GM19455 (cell line): ENCODE measurements at regions not wholly inside any gene's neighbourhood (a gene's known extent, or its start where the extent isn't known, plus 50 kb on each side); places are given as distances from the start of the nearest gene placed in this dataset.
"Not testable (repeated sequence)": the region's sequence is repeated elsewhere in the genome, so short reads cannot be mapped to it uniquely, and the experiment has no call there.

Source experiments
- ATAC-seq: cut with Tn5 transposase; IDR thresholded peaks from one replicate; pipeline ENCODE4 v1.9.1; 2021; ENCODE audit not compliant: unreplicated experiment

DNA sequence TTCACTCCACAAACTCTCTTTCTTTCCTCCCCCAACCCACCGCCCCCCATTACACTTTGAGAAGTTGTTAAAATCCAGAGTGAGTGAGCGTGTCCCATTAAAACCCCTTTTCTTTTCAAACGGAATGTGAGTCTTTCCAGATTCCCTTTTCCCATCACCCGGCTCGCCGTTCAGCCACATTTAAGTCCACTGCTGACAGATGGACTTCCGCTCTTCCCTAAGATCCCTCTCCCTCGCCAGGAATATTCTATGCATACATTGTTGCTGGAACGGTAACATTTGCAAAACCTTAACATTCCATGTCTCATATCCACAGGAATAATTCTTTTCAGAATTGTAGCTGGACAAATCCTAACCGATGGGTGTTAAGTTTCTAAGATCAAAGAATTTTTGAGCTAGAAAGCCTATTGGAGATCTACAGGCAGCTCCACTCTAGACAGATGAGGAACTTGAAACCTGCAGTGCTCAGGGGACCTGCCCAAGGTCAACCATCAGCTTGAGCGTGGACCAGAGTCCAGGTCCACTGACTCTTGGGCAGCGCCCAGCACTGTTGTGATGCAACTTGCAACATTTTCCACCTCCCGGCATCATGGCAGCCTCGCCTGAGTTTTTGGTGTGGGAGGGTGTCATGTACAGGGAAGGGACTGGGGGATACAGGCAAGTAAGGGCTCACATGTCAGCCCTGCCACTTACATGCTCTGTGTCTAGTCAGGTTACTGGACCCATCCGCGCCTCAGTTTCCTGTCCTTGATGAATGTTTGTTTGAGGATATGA, 500.1 kb downstream of the CCDC171 start:
- no peak for ATAC-seq

DNA sequence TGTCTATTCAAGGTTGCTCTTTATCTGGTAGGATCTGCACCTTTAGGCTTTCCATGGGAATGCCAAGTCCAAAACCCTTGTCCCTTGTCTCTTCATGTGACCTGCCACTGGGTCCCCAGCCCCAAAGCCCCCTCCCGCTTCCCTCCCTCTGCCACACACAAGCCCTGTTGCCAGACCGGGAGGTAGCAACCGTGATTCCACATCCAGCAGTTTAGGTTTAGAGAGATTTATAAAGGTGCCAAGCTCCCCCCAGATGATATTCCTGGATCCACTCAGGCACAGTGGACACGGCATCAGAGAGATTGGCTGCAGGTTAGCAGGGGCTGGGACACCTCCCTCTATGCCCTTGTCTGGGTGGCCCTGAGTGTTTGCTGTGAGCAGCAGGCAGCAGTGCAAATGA, 504.7 kb downstream of the CCDC171 start:
- no peak for ATAC-seq

GRCh38 chr9:16058131-16058549, 505.3 kb downstream of the CCDC171 start:
- no peak for ATAC-seq

DNA sequence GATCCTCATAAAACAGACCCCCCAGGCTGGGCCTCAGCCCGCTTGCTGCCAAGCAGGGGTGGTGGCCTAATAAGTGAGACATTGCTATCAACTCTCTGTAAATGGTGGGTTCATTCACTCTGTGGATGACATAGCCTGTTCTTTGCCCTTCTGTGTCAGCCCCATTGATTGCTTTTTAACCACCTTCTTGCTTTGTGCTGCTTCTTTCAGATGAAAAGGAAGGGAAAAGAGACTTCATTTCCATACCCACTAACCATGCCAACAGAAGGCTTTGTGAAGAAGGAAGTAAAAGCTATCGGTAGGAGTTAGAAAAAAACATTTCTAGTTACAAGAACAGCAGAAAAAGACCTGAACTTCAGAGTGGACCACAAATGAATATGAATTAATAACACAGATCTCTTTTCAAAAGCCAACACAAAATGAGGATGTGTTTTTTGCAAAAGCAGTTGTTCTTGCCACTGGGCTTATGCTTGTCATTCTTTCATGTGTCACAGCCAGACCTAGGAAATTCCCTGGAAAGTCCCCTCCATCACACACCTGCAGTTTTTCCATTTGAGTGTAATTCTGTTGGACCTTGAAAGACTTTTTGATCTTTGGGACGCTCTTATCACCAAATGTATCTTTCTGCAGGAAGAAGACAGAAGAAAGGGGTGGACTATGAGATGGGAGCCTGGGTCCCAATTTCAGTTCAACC, 507.7 kb downstream of the CCDC171 start:
- ATAC-seq: no peak

GRCh38 chr9:16062542-16063240, 509.8 kb downstream of the CCDC171 start:
- no peak for ATAC-seq

GRCh38 chr9:16063241-16063591, 510.4 kb downstream of the CCDC171 start:
- no peak for ATAC-seq

DNA sequence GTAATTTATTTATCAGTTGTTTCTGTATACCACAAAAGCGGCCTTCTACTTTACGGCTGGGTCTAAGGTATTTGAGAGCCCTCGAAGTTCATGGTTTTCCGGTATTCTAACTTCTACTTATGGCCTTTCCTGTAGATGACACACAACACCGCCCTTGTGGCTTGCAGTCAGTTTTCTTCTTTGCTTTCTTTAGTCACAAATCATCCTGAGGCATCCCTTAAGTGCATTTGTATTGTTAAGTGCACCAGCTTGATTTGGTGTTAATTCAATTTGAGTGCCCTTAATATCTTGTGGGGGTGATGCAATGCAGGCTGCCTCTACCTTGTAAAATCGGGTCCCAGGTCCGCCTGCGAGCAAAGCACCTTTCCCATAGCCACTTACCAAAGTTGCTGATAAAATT, 511.9 kb downstream of the CCDC171 start:
- no peak for ATAC-seq

DNA sequence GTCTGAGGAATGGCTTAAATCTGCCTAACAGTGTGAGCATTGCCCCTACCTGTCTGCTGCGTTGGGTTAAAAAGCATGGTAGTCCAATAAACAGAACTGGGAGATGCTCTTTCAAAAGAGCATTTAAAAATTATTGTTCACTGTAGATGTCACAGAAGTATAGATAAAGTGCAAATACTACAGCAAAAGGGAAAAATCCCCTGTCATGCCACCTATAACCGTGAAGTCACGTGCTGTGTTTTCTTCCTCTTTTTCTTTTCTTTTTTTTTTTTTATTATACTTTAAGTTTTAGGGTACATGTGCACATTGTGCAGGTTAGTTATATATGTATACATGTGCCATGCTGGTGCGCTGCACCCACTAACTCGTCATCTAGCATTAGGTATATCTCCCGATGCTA, 513.4 kb downstream of the CCDC171 start:
- ATAC-seq: not testable (repeated sequence)

GRCh38 chr9:16068476-16068875, 515.6 kb downstream of the CCDC171 start:
- ATAC-seq: no peak

- ATAC-seq: no peak
Measured at GRCh38 chr9:16069249-16069648, 516.4 kb downstream of the CCDC171 start.

DNA sequence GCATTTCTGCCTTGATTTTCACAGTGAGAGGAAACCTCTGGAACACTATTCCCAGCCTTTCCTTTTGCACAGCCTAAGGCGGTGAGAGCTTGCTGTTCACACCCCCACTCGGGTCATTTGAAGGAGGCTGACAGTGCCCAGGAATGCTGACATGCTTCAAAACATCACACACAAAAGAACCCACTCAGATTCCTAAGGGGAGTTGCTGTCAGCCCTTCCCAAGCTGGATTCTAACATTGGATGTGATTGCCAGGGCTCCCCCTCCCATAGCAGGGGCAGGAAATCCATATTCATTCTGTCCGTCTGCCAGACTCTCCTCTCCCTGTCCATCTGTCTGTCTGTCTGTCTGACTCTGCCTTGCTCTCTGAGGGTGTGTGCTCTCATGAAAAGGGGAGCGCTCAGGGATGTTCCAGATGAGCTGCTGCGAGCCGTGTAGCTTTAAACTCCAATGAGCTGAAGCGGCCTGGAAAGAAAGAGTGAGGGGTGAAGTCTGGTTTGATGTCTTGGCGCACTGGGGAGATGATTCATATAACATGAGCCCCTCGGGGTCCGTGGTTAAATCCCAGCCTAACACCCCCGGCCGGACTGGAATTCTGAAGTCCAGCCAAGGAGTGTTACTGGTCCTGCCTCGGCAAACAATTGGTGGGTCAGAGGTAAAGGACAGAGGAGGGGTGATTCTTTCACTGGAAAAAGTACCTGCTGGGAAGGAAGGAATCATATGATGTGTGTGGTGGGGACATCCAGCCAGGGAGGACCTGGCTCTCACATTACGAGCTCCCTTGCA, 517.0 kb downstream of the CCDC171 start:
- ATAC-seq: no peak

- ATAC-seq: no peak
Measured at GRCh38 chr9:16070455-16071145, 517.8 kb downstream of the CCDC171 start.

DNA sequence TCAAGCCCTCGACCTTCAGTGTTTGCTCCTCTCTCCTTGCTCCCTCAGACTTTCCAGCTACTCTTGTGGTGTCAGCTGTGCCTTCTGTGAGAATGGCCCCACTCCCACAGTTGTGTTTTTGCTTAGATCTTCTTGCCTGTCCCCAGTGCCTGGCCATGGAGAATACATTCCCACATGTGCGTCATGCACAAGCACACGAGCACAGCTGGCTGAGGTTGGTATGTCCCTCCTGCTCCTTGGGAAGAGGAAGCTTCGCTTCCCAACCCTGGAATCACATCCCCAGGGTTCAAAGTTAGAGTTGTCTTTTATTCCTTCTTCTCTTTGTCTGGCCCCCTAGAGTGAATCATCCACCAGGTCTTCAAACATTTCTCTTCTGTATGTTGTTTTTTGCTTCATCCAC, 518.6 kb downstream of the CCDC171 start:
- no peak for ATAC-seq

DNA sequence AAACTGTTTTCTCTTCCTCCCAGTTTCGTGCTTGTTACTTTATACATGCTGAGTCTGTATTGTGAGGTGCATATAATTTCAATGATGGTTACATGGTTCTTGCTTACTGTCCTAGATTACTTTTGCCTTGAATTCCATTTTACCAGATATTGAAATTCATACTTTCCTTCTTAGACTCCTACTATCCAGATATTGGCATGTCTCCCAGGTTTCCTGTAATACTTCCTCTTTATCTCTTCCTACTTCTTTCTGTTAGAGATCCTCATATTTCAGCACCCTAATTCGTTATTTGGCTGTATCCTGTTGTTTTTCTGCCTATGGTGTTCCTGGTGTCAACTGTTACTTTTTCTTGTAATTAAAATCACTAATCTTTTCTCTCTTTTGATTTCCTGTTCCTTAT, 522.1 kb downstream of the CCDC171 start:
- no peak for ATAC-seq

DNA sequence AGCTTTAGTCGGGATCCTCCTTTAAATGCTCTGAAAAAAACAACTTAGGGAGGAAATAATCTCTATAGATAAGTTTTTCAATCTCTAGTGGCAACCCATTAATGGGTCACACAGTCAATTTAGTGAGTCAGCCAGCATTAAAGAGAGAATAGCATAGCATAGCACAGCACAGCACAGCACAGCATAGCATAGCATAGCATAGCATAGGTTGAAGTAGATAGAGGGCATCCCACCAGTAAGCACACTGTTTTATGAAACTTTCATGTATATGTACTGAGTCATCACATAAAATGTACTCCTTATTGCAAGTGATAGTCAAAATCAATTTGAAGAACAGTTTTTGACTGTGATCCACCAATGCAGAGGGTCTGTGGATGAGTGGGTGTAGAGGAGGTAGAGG, 522.9 kb downstream of the CCDC171 start:
- ATAC-seq: no peak

DNA sequence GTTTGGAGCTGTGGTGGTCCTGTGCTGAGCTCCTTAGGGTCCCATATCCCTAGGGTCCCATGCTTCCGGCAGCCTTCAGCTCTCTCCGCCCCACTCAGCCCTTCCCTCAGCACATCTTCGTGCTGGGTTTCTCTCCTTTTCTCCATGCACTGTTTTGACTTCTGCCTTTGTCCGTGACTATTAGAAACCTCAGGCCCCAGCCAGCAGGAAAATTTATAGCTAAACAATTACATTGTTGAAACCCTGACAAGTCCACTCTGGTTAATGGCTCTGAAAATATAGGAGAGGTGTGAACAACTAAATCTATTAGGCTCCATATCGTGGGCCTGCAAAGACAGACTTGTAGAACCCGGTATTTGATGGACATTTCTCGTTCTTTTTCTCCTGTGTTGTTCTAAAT, 523.7 kb downstream of the CCDC171 start:
- ATAC-seq: no peak

GRCh38 chr9:16082796-16083195, 530.0 kb downstream of the CCDC171 start:
- ATAC-seq: no peak

DNA sequence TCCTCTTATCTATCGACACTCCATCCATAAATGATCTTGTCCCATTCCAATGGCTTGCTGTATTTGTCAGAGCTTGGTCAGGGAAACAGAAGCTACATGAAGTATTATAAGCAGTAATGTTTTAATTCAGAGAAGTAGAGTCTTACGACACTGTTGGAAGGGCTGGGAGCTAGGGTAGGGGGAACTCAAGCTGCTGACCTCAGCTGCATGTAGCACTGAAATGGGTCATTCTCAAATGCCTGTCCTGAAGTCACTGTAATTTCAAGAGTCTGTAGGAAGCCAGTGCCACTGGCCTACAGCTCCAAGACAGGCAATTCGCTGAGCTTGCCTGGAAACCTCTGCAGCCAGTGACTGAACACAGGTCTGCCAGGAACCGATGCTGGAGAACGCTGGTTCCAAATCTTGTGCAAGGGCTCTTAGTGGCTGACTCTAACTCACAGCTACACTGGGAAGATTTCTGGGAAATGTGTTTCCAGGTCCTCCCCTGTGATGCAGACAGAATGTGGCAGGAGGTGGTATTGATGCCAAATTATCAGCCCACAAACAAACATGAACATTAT, 532.4 kb downstream of the CCDC171 start:
- ATAC-seq: no peak

- ATAC-seq: no peak
Measured at GRCh38 chr9:16090907-16091629, 538.2 kb downstream of the CCDC171 start.
